HG02763 (cell line): ENCODE measurements at regions not wholly inside any gene's neighbourhood (a gene's known extent, or its start where the extent isn't known, plus 50 kb on each side); places are given as distances from the start of the nearest gene placed in this dataset.

Source experiments
- ATAC-seq: cut with Tn5 transposase; IDR thresholded peaks from one replicate; pipeline ENCODE4 v1.9.1; 2021; ENCODE audit warnings: mild to moderate bottlenecking, moderate library complexity; ENCODE audit not compliant: unreplicated experiment

- no peak for ATAC-seq
Measured at GRCh38 chr16:76612497-76612896, 335.3 kb downstream of the CNTNAP4 start.

- no peak for ATAC-seq
Measured at GRCh38 chr16:76614269-76614668, 337.1 kb downstream of the CNTNAP4 start.

- no peak for ATAC-seq
Measured at GRCh38 chr16:76622876-76623275, 345.7 kb downstream of the CNTNAP4 start.

GRCh38 chr16:76634847-76635697 lies 357.9 kb downstream of the CNTNAP4 start:
- no peak for ATAC-seq

GRCh38 chr16:76639685-76640289 lies 362.6 kb downstream of the CNTNAP4 start:
- ATAC-seq: no peak

- no peak for ATAC-seq
Measured at GRCh38 chr16:76650582-76650981, 373.4 kb downstream of the CNTNAP4 start.

- ATAC-seq: no peak
Measured at GRCh38 chr16:76653390-76654026, 376.3 kb downstream of the CNTNAP4 start.

GRCh38 chr16:76654088-76654820 lies 377.1 kb downstream of the CNTNAP4 start:
- no peak for ATAC-seq

- ATAC-seq: no peak
Measured at GRCh38 chr16:76656994-76657393, 379.8 kb downstream of the CNTNAP4 start.

GRCh38 chr16:76661691-76662235 lies 384.6 kb downstream of the CNTNAP4 start:
- no peak for ATAC-seq

GRCh38 chr16:76665571-76666275 lies 388.5 kb downstream of the CNTNAP4 start:
- ATAC-seq: no peak

- no peak for ATAC-seq
Measured at GRCh38 chr16:76668207-76668725, 391.1 kb downstream of the CNTNAP4 start.

GRCh38 chr16:76669288-76669687 lies 392.1 kb downstream of the CNTNAP4 start:
- no peak for ATAC-seq

- no peak for ATAC-seq
Measured at GRCh38 chr16:76670125-76670857, 393.1 kb downstream of the CNTNAP4 start.

GRCh38 chr16:76676356-76676755 lies 399.2 kb downstream of the CNTNAP4 start:
- ATAC-seq: no peak

GRCh38 chr16:76681296-76681695 lies 404.1 kb downstream of the CNTNAP4 start:
- ATAC-seq: no peak

- ATAC-seq: no peak
Measured at GRCh38 chr16:76683051-76683450, 405.9 kb downstream of the CNTNAP4 start.

- no peak for ATAC-seq
Measured at GRCh38 chr16:76696876-76697275, 419.7 kb downstream of the CNTNAP4 start.

- no peak for ATAC-seq
Measured at GRCh38 chr16:76705892-76706291, 428.7 kb downstream of the CNTNAP4 start.
